Loucy (cell line): ENCODE measurements at regions not wholly inside any gene's neighbourhood (a gene's known extent, or its start where the extent isn't known, plus 50 kb on each side); places are given as distances from the start of the nearest gene placed in this dataset.

Experiments
- H2AFZ ChIP-seq: fragments of 200-600 bp; sonication (generic); 2 replicates; pipeline ENCODE4 v1.6.0; 2016; ENCODE audit warnings: antibody characterized with exemption, mild to moderate bottlenecking, low read length, moderate library complexity
- H3F3A ChIP-seq: fragments of 200-600 bp; 2 replicates; pipeline ENCODE4 v1.6.0; 2016; ENCODE audit warnings: antibody characterized with exemption, low read depth, mild to moderate bottlenecking
- H3K27me3 ChIP-seq: fragments of 200-600 bp; sonication (generic); 2 replicates; pipeline ENCODE4 v1.6.1; 2014; ENCODE audit warnings: low read length, mild to moderate bottlenecking; ENCODE audit not compliant: insufficient read depth, poor library complexity, severe bottlenecking
- H3K36me3 ChIP-seq: fragments of 200-600 bp; sonication (generic); 2 replicates; pipeline ENCODE4 v1.6.1; 2016; ENCODE audit warnings: low read length; ENCODE audit not compliant: insufficient read depth
- H3K4me1 ChIP-seq: fragments of 200-600 bp; sonication (generic); 2 replicates; pipeline ENCODE4 v1.5.1; 2014; ENCODE audit warnings: low read length, mild to moderate bottlenecking; ENCODE audit not compliant: insufficient read depth, poor library complexity, severe bottlenecking
- H3K4me2 ChIP-seq: fragments of 200-600 bp; sonication (generic); 2 replicates; pipeline ENCODE4 v1.6.0; 2014; ENCODE audit warnings: antibody characterized with exemption, low read length, low read depth, mild to moderate bottlenecking; ENCODE audit not compliant: poor library complexity, severe bottlenecking
- H3K4me3 ChIP-seq: fragments of 200-600 bp; sonication (generic); 2 replicates; pipeline ENCODE4 v1.5.1; 2014; ENCODE audit warnings: low read length, mild to moderate bottlenecking, mixed read lengths; ENCODE audit not compliant: poor library complexity, severe bottlenecking
- H3K79me2 ChIP-seq: fragments of 200-600 bp; sonication (generic); 2 replicates; pipeline ENCODE4 v1.6.1; 2014; ENCODE audit warnings: low read length; ENCODE audit not compliant: insufficient read depth
- H3K9ac ChIP-seq: fragments of 200-600 bp; sonication (generic); 2 replicates; pipeline ENCODE4 v1.6.0; 2014; ENCODE audit warnings: mild to moderate bottlenecking, low read depth, low read length, moderate library complexity; ENCODE audit not compliant: poor library complexity, severe bottlenecking
- H3K9me2 ChIP-seq: fragments of 200-600 bp; sonication (generic); replicated peaks from 2 replicates; pipeline ENCODE4 v1.6.1; 2016; ENCODE audit warnings: low read depth, low read length, mixed read lengths
- H3K9me3 ChIP-seq: fragments of 200-600 bp; sonication (generic); 2 replicates; pipeline ENCODE4 v1.6.1; 2014; ENCODE audit warnings: mild to moderate bottlenecking, antibody characterized with exemption, low read length, low read depth; ENCODE audit not compliant: insufficient read depth
- H4K20me1 ChIP-seq: fragments of 200-600 bp; sonication (generic); 2 replicates; pipeline ENCODE4 v1.6.0; 2014; ENCODE audit warnings: antibody characterized with exemption, low read length, mild to moderate bottlenecking; ENCODE audit not compliant: insufficient read depth, poor library complexity, severe bottlenecking
- EZH2phosphoT487 ChIP-seq: fragments of 200-600 bp; IDR thresholded peaks from 2 replicates; pipeline ENCODE4 v1.6.1; 2018; ENCODE audit warnings: antibody characterized with exemption, mild to moderate bottlenecking, moderate library complexity, borderline replicate concordance
- TF ChIP-seq, protein P1 (sequence below): fragments of 200-600 bp; sonication (generic); conservative IDR thresholded peaks from 2 replicates; pipeline ENCODE4 v1.5.1; 2014; ENCODE audit warnings: mild to moderate bottlenecking, antibody characterized with exemption, low read length

DNA sequence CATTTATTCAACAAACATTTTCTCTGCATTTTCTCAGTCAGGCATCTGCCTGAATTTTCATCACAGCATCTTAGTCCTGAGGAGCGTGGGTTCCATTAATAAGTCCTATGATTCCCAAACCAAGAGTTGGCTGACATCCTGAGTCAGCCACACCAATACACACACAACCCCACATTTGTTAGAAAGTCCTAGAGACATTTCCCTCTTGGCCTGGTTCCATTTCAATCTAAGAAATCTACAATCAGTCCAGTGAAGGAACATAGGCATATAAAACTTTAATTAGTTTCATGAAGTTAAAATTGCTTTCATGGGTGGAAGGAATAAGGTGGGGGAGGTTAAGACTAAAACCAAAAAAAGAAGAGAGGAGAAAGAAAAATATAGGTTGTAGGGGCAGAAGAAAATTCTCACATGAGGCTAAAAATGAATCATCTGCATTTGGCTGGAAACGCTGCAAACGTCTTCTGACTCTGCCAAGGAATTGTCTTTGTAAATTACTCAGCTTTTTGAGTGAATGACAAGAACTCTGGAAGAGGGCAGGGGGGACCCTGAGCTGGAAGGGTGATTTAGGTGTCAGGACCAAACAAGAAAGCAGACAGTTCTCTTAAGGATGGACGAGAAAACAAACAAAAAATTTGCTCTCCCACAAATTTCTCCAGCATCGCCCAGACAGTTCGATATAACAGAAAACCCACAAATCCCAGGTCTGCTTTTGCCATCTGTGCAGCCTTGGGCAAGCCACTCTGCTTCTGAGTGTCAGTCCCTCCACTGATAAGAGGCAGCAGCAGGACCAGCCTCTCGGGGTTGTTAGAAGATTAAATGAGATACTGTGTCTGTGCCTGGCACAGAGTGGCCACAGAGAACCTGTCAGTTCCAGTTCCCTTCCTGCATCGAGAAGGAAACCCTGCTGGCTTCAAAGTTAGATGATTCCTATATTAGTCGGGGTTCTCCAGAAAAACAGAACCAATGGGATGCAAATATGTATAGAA, 289.7 kb downstream of the CDK5RAP2 start:
- Histone ChIP-seq H3K9me2 (no peaks in the 10 kb centered on the region), H3K4me2 (no peak overlapping the region), H3K9me3 (no peaks in the 10 kb centered on the region; the same call in 1 of the 2 replicates), H3K27me3 (no peaks in the 10 kb centered on the region), H3K9ac (no peak overlapping the region), H4K20me1 (no peaks in the 10 kb centered on the region), H3F3A (no peaks in the 10 kb centered on the region), H2AFZ (no peak overlapping the region), H3K36me3 (no peaks in the 10 kb centered on the region), H3K4me3 (no peak overlapping the region), H3K79me2 (no peaks in the 10 kb centered on the region), H3K4me1 (no peaks in the 10 kb centered on the region)
- TF ChIP-seq EZH2phosphoT487, result no peak
- TF ChIP-seq, protein P1, sequence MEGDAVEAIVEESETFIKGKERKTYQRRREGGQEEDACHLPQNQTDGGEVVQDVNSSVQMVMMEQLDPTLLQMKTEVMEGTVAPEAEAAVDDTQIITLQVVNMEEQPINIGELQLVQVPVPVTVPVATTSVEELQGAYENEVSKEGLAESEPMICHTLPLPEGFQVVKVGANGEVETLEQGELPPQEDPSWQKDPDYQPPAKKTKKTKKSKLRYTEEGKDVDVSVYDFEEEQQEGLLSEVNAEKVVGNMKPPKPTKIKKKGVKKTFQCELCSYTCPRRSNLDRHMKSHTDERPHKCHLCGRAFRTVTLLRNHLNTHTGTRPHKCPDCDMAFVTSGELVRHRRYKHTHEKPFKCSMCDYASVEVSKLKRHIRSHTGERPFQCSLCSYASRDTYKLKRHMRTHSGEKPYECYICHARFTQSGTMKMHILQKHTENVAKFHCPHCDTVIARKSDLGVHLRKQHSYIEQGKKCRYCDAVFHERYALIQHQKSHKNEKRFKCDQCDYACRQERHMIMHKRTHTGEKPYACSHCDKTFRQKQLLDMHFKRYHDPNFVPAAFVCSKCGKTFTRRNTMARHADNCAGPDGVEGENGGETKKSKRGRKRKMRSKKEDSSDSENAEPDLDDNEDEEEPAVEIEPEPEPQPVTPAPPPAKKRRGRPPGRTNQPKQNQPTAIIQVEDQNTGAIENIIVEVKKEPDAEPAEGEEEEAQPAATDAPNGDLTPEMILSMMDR, result no peak

DNA sequence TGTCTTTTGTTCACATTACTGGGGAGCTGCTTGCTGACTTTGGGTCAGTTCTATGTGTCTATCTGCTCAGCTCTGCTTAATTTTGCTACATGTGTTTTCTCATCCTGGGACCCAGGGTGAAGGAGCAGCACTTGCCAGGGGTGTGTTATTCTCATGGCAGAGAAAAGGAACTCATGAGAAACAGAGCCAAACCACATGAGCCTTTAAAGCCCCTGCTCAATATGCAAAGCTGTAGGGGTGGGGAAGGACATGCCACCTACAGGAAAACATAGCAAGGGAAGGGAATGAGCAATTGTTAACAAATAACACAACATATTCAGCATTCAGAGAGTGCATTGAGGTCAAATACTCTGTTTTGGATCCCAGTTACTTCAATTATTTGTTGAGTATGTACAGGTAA, 290.9 kb downstream of the CDK5RAP2 start:
- no peaks in the 10 kb centered on the region for H3K9me2 ChIP-seq
- no peaks in the 10 kb centered on the region for H3K27me3 ChIP-seq
- no peaks in the 10 kb centered on the region for H4K20me1 ChIP-seq
- no peaks in the 10 kb centered on the region for H3K79me2 ChIP-seq
- H3K4me2 ChIP-seq, result no peak overlapping the region
- no peak overlapping the region for H2AFZ ChIP-seq
- no peak for TF ChIP-seq EZH2phosphoT487
- TF ChIP-seq, protein P1, result no peak
- H3K9ac ChIP-seq, result no peak overlapping the region
- H3K9me3 ChIP-seq, result no peaks in the 10 kb centered on the region; the same call in 1 of the 2 replicates
- no peak overlapping the region for H3K4me3 ChIP-seq
- no peaks in the 10 kb centered on the region for H3K36me3 ChIP-seq
- no peaks in the 10 kb centered on the region for H3K4me1 ChIP-seq
- no peaks in the 10 kb centered on the region for H3F3A ChIP-seq

DNA sequence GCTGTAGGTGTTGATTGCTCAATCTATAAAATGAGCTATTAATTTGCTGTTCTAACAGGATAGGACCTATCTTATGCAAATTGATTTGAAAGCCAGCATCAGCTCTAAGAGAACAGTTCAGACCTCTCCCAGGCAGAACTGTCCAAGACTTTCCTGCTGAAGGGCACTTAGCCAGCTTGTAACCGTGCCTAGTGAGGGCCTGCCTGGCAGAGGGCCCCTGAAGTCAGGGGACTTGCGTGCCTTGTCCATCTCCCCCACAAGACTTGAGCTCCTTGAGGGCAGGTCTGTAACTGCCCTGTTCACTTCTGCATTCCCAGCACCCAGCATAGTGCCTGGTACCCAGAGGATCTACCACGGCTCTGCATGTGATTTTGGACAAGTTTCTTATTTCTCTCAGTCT, 293.4 kb downstream of the CDK5RAP2 start:
- H3K27me3 ChIP-seq, result no peaks in the 10 kb centered on the region
- H3F3A ChIP-seq, result no peaks in the 10 kb centered on the region
- no peak overlapping the region for H2AFZ ChIP-seq
- H3K4me3 ChIP-seq, result no peak overlapping the region
- no peak overlapping the region for H3K4me2 ChIP-seq
- TF ChIP-seq, protein P1, result no peak
- no peak for TF ChIP-seq EZH2phosphoT487
- H3K4me1 ChIP-seq, result no peaks in the 10 kb centered on the region
- H4K20me1 ChIP-seq, result no peaks in the 10 kb centered on the region
- no peaks in the 10 kb centered on the region for H3K79me2 ChIP-seq
- no peaks in the 10 kb centered on the region for H3K36me3 ChIP-seq
- H3K9me2 ChIP-seq, result no peaks in the 10 kb centered on the region
- H3K9me3 ChIP-seq, result no peaks in the 10 kb centered on the region
- H3K9ac ChIP-seq, result no peak overlapping the region
